Stimulated activated CD4-positive, alpha-beta T cell treated with anti-CD3 and anti-CD28 coated beads, Interleukin-1b, Interleukin-23, amount 100 ng/mL, for 1 hour (primary cell): ENCODE measurements at regions not wholly inside any gene's neighbourhood (a gene's known extent, or its start where the extent isn't known, plus 50 kb on each side); places are given as distances from the start of the nearest gene placed in this dataset.

Experiments
- DNase-seq, 2 donors: peaks; one replicate each; pipeline ENCODE4 v3.0.0-alpha.2; 2020; ENCODE audit warnings: low read depth in 2 of 2

- no peak for DNase-seq
Measured at GRCh38 chr3:105174017-105174615, 192.6 kb upstream of the ALCAM start.

DNA sequence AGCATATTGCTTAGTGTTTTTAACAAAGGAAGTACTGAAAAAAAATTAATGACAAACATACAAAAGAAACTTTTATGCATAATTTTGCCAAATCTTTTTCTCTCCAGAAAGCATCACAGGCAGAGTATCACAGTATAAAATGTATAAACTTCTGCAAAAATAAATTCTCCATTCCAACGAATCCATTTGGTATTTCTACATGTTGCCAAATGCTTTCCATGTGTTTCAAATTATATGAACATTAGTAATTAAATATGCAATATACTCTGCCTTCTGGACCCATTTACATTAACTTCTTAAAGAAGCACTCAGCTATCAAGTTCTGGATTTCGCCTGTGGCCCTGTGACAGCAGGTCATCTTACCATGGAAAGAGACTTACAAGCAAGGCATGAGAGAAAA, 189.1 kb upstream of the ALCAM start:
- no peak for DNase-seq

DNA sequence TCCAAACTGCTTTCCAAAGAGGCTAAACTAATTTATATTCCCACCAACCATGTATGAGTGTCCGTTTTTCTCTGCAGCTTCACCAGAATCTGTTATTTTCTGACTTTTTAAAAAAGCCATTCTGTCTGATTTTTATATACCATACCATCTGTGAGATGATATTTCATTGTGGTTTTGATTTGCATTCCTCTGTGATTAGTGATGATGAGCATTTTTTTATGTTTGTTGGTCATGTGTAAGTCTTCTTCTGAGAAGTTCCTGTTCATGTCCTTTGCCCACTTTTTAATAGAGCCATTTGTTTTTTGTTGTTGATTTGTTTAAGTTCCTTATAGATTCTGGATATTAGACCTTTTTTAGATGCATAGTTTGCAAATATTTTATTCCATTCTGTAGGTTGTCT, 179.4 kb upstream of the ALCAM start:
- DNase-seq: no peak

GRCh38 chr3:105195260-105195659, 171.4 kb upstream of the ALCAM start:
- DNase-seq: no peak

DNA sequence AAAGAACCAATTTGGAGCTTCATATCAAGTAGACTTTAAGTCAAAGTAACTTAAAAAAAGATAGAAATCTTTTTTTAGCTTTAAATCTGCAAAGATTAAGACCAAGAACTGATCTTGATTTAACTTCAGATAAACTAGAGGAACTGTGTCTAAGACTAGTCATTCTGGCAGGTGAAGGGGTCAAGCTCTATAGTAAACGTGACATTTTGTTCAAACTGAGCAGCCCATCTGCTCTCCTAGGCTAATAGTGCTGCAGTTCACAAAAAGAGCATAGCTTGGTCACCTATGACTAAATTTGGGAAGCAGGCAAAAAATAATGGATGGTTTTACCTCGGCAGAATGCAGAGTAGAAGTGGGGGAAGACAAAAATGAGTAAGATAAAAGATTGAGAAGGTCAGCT, 168.8 kb upstream of the ALCAM start:
- DNase-seq: no peak

DNA sequence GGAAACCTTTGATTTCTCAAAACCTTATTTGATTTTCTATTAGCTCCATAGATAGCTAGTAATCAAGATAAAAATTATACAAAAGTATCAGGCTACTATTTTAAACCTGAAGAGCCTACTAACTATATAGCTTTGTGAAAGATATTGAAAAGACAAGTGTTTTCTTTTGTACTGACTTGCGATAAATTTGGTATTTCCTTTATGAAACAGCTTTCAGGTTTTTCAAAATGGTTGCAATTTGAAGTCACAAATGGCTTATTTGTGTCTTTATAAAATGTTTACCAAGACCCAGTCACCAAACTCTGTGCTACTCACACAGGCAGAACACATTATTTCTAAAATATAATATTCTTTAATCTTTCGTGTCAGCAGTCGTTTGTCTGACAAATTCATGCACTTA, 167.5 kb upstream of the ALCAM start:
- DNase-seq: no peak

DNA sequence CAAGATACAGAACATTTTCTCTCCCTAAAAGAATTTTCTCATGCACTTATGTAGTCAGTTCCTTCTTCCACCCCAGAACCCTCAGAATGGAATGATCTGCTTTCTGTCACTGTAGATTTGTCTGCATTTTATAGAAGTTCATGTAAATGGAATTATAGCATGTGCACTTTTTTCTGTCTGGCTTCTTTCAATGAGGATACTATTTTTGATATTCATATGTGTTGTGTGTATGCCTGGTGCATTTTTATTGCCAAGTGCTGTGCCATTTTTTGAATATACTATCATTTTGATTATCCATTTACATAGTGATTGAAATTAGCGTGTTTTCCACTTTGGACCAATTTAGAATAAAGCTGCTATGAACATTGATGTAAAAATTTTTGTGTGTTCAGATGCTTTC, 156.6 kb upstream of the ALCAM start:
- DNase-seq: no peak

GRCh38 chr3:105214590-105214989, 152.1 kb upstream of the ALCAM start:
- DNase-seq: no peak

GRCh38 chr3:105222568-105223093, 144.1 kb upstream of the ALCAM start:
- DNase-seq: no peak

DNA sequence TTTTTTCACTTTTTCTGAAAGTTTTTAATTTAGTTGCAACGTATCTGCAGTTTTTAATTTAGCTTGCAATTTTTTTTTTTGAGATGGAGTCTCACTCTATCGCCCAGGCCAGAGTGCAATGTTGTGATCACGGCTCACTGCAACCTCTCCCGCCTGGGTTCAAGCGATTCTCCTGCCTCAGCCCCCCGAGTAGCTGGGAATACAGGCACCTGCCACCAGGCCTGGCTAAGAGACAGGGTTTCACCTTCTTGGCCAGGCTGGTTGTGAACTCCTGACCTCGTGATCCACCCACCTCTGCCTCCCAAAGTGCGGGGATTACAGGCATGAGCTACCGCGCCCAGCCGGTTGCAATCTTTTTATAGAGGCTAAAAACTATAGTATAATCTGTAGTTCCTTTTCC, 142.9 kb upstream of the ALCAM start:
- no peak for DNase-seq

DNA sequence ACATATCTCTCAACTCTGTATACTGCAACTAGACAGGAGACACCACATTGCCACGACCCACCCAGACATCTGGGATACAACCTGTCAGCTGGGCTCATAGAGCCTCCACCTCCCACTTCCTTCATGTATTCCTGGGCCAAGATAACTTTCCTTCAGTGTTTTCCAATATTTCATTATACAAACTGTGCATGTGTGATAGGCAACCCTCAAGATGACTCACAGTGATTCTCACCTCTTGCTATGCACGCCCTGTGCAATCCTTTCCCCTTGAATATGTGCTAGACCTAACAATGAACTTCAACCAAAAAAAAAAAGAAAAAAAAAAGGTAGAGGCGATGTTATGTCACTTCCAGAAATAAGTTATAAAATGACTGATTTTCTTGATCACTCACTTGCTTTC, 138.0 kb upstream of the ALCAM start:
- DNase-seq: no peak

GRCh38 chr3:105232553-105232952, 134.2 kb upstream of the ALCAM start:
- DNase-seq: no peak

GRCh38 chr3:105233010-105233409, 133.7 kb upstream of the ALCAM start:
- DNase-seq: no peak

DNA sequence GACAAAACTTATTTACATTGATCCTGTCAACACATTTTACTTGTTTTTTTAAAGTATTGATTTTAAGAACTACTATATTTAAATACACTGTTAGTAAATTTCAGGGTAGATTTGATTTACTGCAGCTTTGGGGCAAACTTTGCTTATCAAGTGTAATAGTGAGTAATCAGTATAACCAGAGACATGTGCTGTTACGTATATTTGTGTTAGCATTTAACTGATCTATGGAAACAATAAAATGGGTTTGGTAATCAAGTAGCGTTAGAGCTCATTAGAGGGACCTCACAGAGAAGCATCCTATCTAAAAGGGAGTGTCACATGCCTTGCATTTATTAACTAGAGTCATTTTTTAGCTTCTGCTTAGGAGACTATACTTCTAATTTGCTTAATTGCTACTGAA, 131.5 kb upstream of the ALCAM start:
- no peak for DNase-seq

GRCh38 chr3:105235785-105236184, 130.9 kb upstream of the ALCAM start:
- no peak for DNase-seq

GRCh38 chr3:105238367-105238766, 128.3 kb upstream of the ALCAM start:
- no peak for DNase-seq

DNA sequence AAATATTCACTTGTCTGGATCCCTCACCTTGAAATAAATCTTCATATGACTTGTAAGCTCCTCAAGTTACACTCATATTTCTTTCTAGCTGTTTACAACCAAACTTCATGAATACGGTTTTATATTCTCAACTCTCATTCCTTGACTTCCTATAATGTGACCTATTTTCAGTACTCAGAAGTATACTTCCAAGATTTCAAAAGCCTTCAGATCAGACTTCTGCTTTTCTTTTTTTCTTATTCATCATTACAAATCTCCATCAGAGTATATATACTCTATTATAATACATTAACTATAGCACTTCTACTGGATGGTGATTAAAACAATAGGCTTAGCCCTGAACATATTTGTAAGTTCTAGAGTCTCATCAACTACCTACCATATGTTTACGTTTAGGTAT, 123.6 kb upstream of the ALCAM start:
- no peak for DNase-seq

- no peak for DNase-seq
Measured at GRCh38 chr3:105246536-105246935, 120.2 kb upstream of the ALCAM start.

DNA sequence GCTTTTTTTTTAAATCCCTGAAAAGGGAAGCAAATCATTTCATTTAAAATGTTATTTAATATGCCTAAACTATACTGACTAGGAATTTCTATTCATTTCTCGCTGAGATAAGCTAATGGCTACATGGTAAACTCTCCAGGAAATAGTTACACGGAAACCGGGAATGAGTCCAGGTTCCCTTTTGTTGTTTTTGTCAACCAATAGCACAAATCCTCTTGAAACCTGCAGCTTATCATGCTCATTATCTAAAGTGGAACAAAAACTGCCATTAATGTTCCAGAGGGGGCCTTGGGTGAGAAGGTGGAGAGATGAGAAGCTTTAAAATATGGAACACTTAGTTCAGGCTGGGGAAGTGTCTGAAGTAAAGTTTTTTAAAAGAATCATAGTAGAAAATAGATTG, 113.5 kb upstream of the ALCAM start:
- no peak for DNase-seq

GRCh38 chr3:105254154-105254553, 112.6 kb upstream of the ALCAM start:
- DNase-seq: no peak

DNA sequence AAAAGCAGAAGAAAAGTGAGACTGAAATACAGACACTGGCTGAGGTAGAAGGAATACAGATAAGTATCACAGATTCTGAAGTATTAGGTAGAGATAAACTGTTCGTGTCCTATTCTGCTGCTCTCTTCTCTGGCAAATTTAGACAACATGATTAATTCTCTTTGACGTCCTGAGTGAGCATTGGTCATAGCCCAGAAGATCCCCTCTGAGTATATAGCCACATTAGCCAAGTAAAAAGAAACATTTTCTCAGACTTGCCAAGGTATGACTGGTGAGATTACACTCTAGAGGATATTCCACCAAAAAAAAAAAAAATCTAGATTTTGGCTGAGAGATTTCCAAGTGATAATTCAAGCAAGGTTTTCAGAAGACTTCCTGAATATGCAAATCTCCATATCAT, 111.4 kb upstream of the ALCAM start:
- DNase-seq: no peak

DNA sequence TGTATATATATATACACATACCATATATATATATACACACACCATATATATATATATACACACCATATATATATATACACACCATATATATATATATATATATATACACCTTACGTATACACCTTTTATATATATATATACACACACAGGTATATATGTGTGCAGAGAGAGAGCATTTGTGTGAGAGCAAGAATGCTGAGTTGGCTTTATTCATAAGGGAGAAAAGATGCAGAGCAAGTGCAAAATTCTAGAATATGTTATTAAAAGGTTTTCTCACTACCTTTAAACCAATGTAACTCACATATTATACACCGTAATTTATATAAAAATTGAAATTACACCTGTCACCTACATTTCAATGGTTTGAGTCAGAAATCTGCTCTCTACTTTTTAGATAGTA, 107.2 kb upstream of the ALCAM start:
- DNase-seq: no peak

DNA sequence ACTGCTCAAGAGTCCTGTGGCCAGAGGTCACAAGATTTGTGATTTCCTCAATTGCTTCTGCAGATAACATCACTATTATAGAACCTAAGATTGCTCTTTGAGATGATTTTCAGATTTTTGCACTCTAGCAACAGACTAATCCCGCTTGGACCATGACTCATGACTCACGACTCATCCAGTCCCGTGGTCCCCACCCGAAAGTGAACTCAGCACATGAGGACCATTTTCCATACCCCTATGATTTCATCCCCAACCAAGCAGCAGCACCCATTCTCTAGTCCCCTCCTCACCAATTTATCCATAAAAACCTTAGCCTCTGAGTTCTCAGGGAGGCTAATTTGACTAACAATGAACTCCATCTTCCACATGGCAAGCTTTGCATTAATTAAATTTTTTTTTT, 106.3 kb upstream of the ALCAM start:
- no peak for DNase-seq

DNA sequence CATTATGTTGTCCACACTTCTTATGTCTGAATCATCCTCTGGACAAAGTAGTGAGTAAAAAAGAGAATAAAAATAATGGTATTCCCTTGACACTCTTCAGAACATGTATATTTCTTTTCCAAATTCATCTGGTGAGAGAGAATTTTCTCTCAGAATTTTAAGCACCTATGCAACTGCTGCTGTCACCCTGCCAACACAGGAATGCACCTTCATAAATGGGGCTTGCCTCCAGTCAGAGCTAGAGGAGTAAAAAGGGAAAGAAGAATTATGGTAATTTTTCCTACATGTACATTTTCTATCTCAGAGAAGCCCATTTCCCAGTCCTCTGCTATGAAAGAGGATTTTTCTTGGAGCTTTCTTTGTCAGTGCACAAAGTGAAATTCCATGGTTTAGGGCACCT, 92.2 kb upstream of the ALCAM start:
- DNase-seq: no peak
